ENCODE measurements at regions not wholly inside any gene's neighbourhood (a gene's known extent, or its start where the extent isn't known, plus 50 kb on each side); places are given as distances from the start of the nearest gene placed in this dataset.

DNA sequence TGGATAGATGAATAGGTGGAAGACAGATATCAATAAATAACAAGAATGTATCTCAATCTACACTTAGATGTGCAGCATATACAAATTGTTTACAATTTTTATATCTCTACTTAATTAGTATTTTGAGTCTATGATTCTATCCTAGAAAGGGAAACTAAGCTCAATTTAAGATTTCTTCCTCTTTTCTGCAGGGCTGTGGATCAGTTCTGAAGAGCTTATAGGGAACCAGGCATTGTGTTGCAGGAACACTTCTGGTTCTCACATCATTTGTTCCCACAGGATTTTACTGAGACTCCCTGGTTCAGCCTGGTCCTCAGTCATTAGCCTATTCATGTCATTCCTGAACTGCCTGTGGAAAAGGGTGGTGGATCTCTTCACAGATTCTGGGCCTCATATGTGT lies 105.8 kb downstream of the TNFSF18 start:
- TF ChIP-seq, protein P1, sequence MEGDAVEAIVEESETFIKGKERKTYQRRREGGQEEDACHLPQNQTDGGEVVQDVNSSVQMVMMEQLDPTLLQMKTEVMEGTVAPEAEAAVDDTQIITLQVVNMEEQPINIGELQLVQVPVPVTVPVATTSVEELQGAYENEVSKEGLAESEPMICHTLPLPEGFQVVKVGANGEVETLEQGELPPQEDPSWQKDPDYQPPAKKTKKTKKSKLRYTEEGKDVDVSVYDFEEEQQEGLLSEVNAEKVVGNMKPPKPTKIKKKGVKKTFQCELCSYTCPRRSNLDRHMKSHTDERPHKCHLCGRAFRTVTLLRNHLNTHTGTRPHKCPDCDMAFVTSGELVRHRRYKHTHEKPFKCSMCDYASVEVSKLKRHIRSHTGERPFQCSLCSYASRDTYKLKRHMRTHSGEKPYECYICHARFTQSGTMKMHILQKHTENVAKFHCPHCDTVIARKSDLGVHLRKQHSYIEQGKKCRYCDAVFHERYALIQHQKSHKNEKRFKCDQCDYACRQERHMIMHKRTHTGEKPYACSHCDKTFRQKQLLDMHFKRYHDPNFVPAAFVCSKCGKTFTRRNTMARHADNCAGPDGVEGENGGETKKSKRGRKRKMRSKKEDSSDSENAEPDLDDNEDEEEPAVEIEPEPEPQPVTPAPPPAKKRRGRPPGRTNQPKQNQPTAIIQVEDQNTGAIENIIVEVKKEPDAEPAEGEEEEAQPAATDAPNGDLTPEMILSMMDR (IDR thresholded peaks at IDR 0.05) = no peak
- no peak for TF ChIP-seq POLR2A (IDR thresholded peaks at IDR 0.05)
